HepG2 (cell line): ENCODE measurements at regions not wholly inside any gene's neighbourhood (a gene's known extent, or its start where the extent isn't known, plus 50 kb on each side); places are given as distances from the start of the nearest gene placed in this dataset.
"Not testable (repeated sequence)": the region's sequence is repeated elsewhere in the genome, so short reads cannot be mapped to it uniquely, and the experiment has no call there.

Source experiments
- ATAC-seq: fragments of 200-7000 bp; cut with Tn5 transposase; 3 replicates; pipeline ENCODE4 v1.9.1; 2020; ENCODE audit warnings: mild to moderate bottlenecking, moderate library complexity
- BruUV-seq: library from RNA; stranded (reverse); fragments of 400-500 nt; replicated peaks from 2 replicates; lab custom pipeline; 2021; lab: Mats Ljungman, UMichigan
- CTCF ChIA-PET: fragments of 300-600 bp; formaldehyde crosslinking; extraction: SDS; loops from one replicate; lab custom pipeline; 2021; ENCODE audit warnings: low total read pairs, inconsistent platforms, low intra/inter-chr PET ratio; lab: Yijun Ruan, JAX
- POLR2A ChIA-PET: fragments of 350-600 bp; sonication (Branson Sonifier 250); formaldehyde crosslinking; loops from one replicate; lab custom pipeline; 2020; ENCODE audit warnings: antibody characterized with exemption, inconsistent platforms; lab: Yijun Ruan, JAX
- DNase-seq: peaks from one replicate; pipeline ENCODE4 v3.0.0-alpha.2; 2015; ENCODE audit warnings: low spot score
- FAIRE-seq: peaks from 3 replicates; lab custom pipeline; 2011; peaks lifted over from hg19 to GRCh38; lab: Jason Lieb, UNC
- H2AFZ ChIP-seq: one replicate; pipeline ENCODE4 v1.6.1; 2011; ENCODE audit warnings: low read length, inconsistent platforms
- H3K27ac ChIP-seq: fragments of 300-600 bp; 3 replicates; pipeline ENCODE4 v1.8.0; 2011; ENCODE audit warnings: mixed run types, mild to moderate bottlenecking, mixed read lengths, low read length, inconsistent platforms; ENCODE audit not compliant: insufficient read depth; ENCODE audit errors: extremely low read length
- H3K27me3 ChIP-seq, 2 experiments: fragments of 200-600 bp in 1 of 2; 2 replicates in 1 of 2; 3 replicates in 1 of 2; pipeline versions ENCODE4 v1.6.0 to v1.8.0; 2011; ENCODE audit warnings: low read length in 2 of 2, mild to moderate bottlenecking in 2 of 2, moderate library complexity in 2 of 2, inconsistent platforms in 1 of 2; ENCODE audit not compliant: insufficient read depth in 2 of 2, control insufficient read depth in 1 of 2
- H3K36me3 ChIP-seq, 2 experiments: fragments of 200-600 bp in 1 of 2; replicated peaks in 1 of 2; 2 replicates in 1 of 2; 3 replicates in 1 of 2; pipeline versions ENCODE4 v1.5.1 to v1.8.0; 2011; ENCODE audit warnings: low read length in 2 of 2, inconsistent platforms in 1 of 2; ENCODE audit not compliant: insufficient read depth in 2 of 2, control insufficient read depth in 1 of 2
- H3K4me1 ChIP-seq: 2 replicates; pipeline ENCODE4 v1.5.1; 2012; ENCODE audit warnings: low read length, inconsistent platforms; ENCODE audit not compliant: insufficient read depth
- H3K4me2 ChIP-seq: 2 replicates; pipeline ENCODE4 v1.6.0; 2011; ENCODE audit warnings: low read depth, low read length, inconsistent platforms
- H3K4me3 ChIP-seq, 3 experiments: fragments of 200-600 bp in 1 of 3; sonication (generic), shearing (Covaris generic) in 1 of 3; replicated peaks in 1 of 3; 2 replicates each; pipeline ENCODE4 v1.5.1; 2011 to 2016; ENCODE audit warnings: low read length in 3 of 3, inconsistent platforms in 2 of 3, low read depth in 2 of 3, mild to moderate bottlenecking in 2 of 3, control low read depth in 1 of 3, mixed read lengths in 1 of 3; ENCODE audit not compliant: insufficient read depth in 1 of 3
- H3K79me2 ChIP-seq: one replicate; pipeline ENCODE4 v1.6.1; 2011; ENCODE audit warnings: low read length, inconsistent platforms; ENCODE audit not compliant: insufficient read depth
- H3K9ac ChIP-seq: 2 replicates; pipeline ENCODE4 v1.6.0; 2011; ENCODE audit warnings: mild to moderate bottlenecking, low read depth, low read length, inconsistent platforms; ENCODE audit not compliant: insufficient read depth
- H3K9me3 ChIP-seq: 2 replicates; pipeline ENCODE4 v1.5.1; 2012; ENCODE audit warnings: mild to moderate bottlenecking, low read length
- H4K20me1 ChIP-seq: 2 replicates; pipeline ENCODE4 v1.6.0; 2011; ENCODE audit warnings: inconsistent platforms, mild to moderate bottlenecking, low read length, moderate library complexity; ENCODE audit not compliant: insufficient read depth
- CCAR2 ChIP-seq: fragments of 200-400 bp; formaldehyde crosslinking; optimal IDR thresholded peaks from 2 replicates; pipeline ENCODE3; 2018; ENCODE audit warnings: low read depth, mild to moderate bottlenecking, low read length, moderate library complexity
- LBX2 ChIP-seq: sonication (generic); formaldehyde crosslinking; IDR thresholded peaks from 2 replicates; pipeline ENCODE4 v1.5.0; 2020; ENCODE audit warnings: missing genetic modification reagents, mild to moderate bottlenecking, borderline replicate concordance
- NFATC3 ChIP-seq: sonication (generic); formaldehyde crosslinking; IDR thresholded peaks from 2 replicates; pipeline ENCODE4 v1.5.1; 2020; ENCODE audit warnings: mild to moderate bottlenecking, missing genetic modification reagents
- ZBTB38 ChIP-seq: sonication (generic); formaldehyde crosslinking; IDR thresholded peaks from 2 replicates; pipeline ENCODE4 v1.5.1; 2020; ENCODE audit warnings: mild to moderate bottlenecking, missing genetic modification reagents
- ZBTB7B ChIP-seq: sonication (generic); formaldehyde crosslinking; IDR thresholded peaks from 2 replicates; pipeline ENCODE4 v1.4.0; 2020; ENCODE audit warnings: missing genetic modification reagents
- ZNF317 ChIP-seq: sonication (generic); formaldehyde crosslinking; IDR thresholded peaks from 2 replicates; pipeline ENCODE4 v1.5.0; 2020; ENCODE audit warnings: mild to moderate bottlenecking, missing genetic modification reagents
- ZNF547 ChIP-seq: sonication (generic); formaldehyde crosslinking; IDR thresholded peaks from 2 replicates; pipeline ENCODE4 v1.5.1; 2020; ENCODE audit warnings: mild to moderate bottlenecking, missing genetic modification reagents
- ZNF761 ChIP-seq: sonication (generic); formaldehyde crosslinking; conservative IDR thresholded peaks from 2 replicates; pipeline ENCODE4 v1.4.0; 2020; ENCODE audit warnings: mild to moderate bottlenecking, missing genetic modification reagents
- ZNF790 ChIP-seq: sonication (generic); formaldehyde crosslinking; IDR thresholded peaks from 2 replicates; pipeline ENCODE4 v1.8.0; 2022; ENCODE audit warnings: missing genetic modification reagents, mild to moderate bottlenecking, borderline replicate concordance
- WGBS: methylation state at CpG from one replicate; pipeline ENCODE4 v1.1.6; 2017; ENCODE audit warnings: low lambda C conversion rate; 5-methylcytosine and 5-hydroxymethylcytosine counted together
- in situ Hi-C: cut with HindIII; loops from 2 replicates; pipeline ENCODE4 v1.10.0; 2017; ENCODE audit warnings: low pct_unique_long_range_greater_than_20kb; ENCODE audit not compliant: extremely low pct_ligation_motif_present
- intact Hi-C: fragments of 100-400 bp; cut with micrococcal nuclease; formaldehyde crosslinking; loops from one replicate; pipeline ENCODE4 v1.10.0; 2022; ENCODE audit not compliant: unreplicated experiment
- TF ChIP-seq, protein P1 (sequence below), 2 experiments: sonication (generic) in 1 of 2; formaldehyde crosslinking in 1 of 2; IDR thresholded peaks; 2 replicates each; pipeline versions ENCODE4 v1.5.1 to v1.6.1; 2011 to 2020; ENCODE audit warnings: borderline replicate concordance in 1 of 2, low read depth in 1 of 2, low read length in 1 of 2, mild to moderate bottlenecking in 1 of 2, missing genetic modification reagents in 1 of 2, moderate library complexity in 1 of 2
- TF ChIP-seq, protein P2 (sequence below): sonication (generic); formaldehyde crosslinking; conservative IDR thresholded peaks from 2 replicates; pipeline ENCODE4 v1.4.0; 2020; ENCODE audit warnings: missing genetic modification reagents
- TF ChIP-seq, protein P3 (sequence below): sonication (generic); formaldehyde crosslinking; IDR thresholded peaks from 2 replicates; pipeline ENCODE4 v1.4.0; 2020; ENCODE audit warnings: missing genetic modification reagents

GRCh38 chr1:187756684-187757083, 927.9 kb downstream of the PLA2G4A start:
- H3K36me3 ChIP-seq, H3K79me2 ChIP-seq, H2AFZ ChIP-seq, CTCF ChIA-PET, BruUV-seq, H4K20me1 ChIP-seq, ATAC-seq, in situ Hi-C loops, H3K9me3 ChIP-seq, FAIRE-seq, H3K27me3 ChIP-seq, H3K4me3 ChIP-seq, H3K27ac ChIP-seq, H3K4me2 ChIP-seq, H3K4me1 ChIP-seq, POLR2A ChIA-PET, intact Hi-C loops, H3K9ac ChIP-seq, DNase-seq: not testable (repeated sequence)
- WGBS = 0% methylated on average over 1 of the region's 1 CpG

DNA sequence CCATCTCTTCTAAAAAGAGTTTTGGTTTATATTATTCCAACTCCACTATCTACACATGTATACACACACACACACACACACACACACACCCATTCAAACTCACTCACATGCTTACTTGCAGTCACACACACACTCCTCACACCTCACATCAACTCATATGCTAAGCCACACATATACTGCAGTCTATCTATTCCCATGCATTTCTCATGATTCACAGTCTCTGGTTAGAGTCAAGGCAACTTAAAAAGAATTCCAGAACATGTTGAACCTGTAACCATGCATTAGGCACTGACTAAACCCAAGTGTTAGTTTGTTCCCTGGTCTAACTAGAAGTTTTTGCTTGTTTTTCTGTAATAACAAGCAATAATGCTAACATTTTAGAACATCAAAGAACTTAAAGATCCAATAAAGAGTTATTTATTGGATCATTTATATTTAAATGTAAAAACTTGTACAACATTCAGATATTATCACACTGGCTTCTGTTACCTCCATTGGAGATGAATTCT, 931.1 kb downstream of the PLA2G4A start:
- FAIRE-seq = no peak
- POLR2A ChIA-PET = no interaction called here
- H3K27ac ChIP-seq = no peak overlapping the region

More for the DNA sequence above, 931.1 kb downstream of the PLA2G4A start:
- BruUV-seq = no TSS peak
- H3K4me3 ChIP-seq = no peak overlapping the region
- ATAC-seq (no peak), DNase-seq (no peak)
- H2AFZ ChIP-seq = no peak overlapping the region
- no peaks in the 10 kb centered on the region for H3K4me1 ChIP-seq
- no peaks in the 10 kb centered on the region for H3K27me3 ChIP-seq
- no peak overlapping the region for H3K9ac ChIP-seq
- no peaks in the 10 kb centered on the region for H3K9me3 ChIP-seq
- CTCF ChIA-PET = no interaction called here
- in situ Hi-C loops = no loop called here
- TF ChIP-seq, protein P1, sequence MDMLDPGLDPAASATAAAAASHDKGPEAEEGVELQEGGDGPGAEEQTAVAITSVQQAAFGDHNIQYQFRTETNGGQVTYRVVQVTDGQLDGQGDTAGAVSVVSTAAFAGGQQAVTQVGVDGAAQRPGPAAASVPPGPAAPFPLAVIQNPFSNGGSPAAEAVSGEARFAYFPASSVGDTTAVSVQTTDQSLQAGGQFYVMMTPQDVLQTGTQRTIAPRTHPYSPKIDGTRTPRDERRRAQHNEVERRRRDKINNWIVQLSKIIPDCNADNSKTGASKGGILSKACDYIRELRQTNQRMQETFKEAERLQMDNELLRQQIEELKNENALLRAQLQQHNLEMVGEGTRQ (IDR thresholded peaks at IDR 0.05; ENCODE audit: low read depth, low read length) = no peak
- TF ChIP-seq, protein P1 (CRISPR knock-in tag; IDR thresholded peaks at IDR 0.05; ENCODE audit: borderline replicate concordance) = no peak
- no peak for TF ChIP-seq ZBTB38 (CRISPR knock-in tag)
- TF ChIP-seq, protein P2, sequence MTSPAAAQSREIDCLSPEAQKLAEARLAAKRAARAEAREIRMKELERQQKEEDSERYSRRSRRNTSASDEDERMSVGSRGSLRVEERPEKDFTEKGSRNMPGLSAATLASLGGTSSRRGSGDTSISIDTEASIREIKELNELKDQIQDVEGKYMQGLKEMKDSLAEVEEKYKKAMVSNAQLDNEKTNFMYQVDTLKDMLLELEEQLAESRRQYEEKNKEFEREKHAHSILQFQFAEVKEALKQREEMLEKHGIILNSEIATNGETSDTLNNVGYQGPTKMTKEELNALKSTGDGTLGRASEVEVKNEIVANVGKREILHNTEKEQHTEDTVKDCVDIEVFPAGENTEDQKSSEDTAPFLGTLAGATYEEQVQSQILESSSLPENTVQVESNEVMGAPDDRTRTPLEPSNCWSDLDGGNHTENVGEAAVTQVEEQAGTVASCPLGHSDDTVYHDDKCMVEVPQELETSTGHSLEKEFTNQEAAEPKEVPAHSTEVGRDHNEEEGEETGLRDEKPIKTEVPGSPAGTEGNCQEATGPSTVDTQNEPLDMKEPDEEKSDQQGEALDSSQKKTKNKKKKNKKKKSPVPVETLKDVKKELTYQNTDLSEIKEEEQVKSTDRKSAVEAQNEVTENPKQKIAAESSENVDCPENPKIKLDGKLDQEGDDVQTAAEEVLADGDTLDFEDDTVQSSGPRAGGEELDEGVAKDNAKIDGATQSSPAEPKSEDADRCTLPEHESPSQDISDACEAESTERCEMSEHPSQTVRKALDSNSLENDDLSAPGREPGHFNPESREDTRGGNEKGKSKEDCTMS (CRISPR knock-in tag) = no peak
- TF ChIP-seq ZNF547 (CRISPR knock-in tag) = no peak
- no peak for TF ChIP-seq ZBTB7B (CRISPR knock-in tag)
- TF ChIP-seq, protein P3, sequence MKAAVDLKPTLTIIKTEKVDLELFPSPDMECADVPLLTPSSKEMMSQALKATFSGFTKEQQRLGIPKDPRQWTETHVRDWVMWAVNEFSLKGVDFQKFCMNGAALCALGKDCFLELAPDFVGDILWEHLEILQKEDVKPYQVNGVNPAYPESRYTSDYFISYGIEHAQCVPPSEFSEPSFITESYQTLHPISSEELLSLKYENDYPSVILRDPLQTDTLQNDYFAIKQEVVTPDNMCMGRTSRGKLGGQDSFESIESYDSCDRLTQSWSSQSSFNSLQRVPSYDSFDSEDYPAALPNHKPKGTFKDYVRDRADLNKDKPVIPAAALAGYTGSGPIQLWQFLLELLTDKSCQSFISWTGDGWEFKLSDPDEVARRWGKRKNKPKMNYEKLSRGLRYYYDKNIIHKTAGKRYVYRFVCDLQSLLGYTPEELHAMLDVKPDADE (CRISPR knock-in tag) = no peak
- TF ChIP-seq LBX2 (CRISPR knock-in tag) = no peak
- TF ChIP-seq CCAR2 = no peak
- no peak for TF ChIP-seq NFATC3 (CRISPR knock-in tag)
- no peak for TF ChIP-seq ZNF317
- no peak for TF ChIP-seq ZNF790
- TF ChIP-seq ZNF761 (CRISPR knock-in tag) = no peak
- H4K20me1 ChIP-seq = no peaks in the 10 kb centered on the region
- intact Hi-C loops = no loop called here
- H3K79me2 ChIP-seq = no peaks in the 10 kb centered on the region
- H3K4me2 ChIP-seq = no peak overlapping the region
- no peaks in the 10 kb centered on the region for H3K36me3 ChIP-seq
